ENCODE measurements at regions not wholly inside any gene's neighbourhood (a gene's known extent, or its start where the extent isn't known, plus 50 kb on each side); places are given as distances from the start of the nearest gene placed in this dataset.

DNA sequence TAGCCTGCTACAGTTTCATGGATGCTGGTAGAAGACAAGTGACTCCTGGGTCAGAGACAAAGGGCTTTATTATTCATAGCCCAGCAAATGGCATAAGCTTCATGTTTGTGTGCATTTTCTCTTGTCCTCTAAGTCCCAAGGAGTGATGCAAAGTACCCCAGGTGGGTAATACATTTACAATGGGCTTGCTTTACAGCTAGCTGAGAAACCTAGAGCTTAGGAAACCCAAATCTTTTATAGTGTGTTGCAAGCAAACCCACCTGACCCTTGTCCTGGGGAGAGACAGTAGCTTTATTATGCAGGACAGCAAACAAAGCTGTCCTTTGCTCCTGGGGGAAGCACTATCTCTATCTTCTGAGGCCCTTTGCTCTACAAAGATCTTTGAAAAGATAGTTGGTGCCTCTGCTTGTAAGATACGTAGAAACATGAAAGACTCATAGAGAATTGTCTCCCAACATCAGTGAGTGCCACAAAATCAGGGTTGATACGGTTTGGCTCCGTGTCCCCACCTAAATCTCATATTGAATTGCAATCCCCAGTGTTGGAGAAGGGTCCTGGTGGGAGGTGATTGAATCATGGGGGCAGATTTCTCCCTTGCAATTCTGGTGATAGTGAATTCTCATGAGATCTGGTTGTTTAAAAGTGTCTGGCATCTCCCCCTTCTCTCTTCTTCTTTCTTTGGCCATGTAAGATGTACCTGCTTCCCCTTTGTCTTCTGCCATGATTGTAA lies 315.8 kb upstream of the USP24 start:
- ChIA-PET POLR2A (no interaction called here), CTCF (interaction anchor here (1.5 kb wide), 1 partner anchor 155 kb away, joined by 3 read pairs; no protein-coding TSS in a partner anchor)
- TF ChIP-seq NFATC4 (CRISPR knock-in tag; IDR thresholded peaks at IDR 0.05) (no peak), ZNF532 (CRISPR knock-in tag; IDR thresholded peaks at IDR 0.05; ENCODE audit: borderline replicate concordance) (no peak), ZNF281 (CRISPR knock-in tag; IDR thresholded peaks at IDR 0.05) (no peak), ATF1 (CRISPR knock-in tag; IDR thresholded peaks at IDR 0.05) (no peak), ZNF263 (CRISPR knock-in tag; IDR thresholded peaks at IDR 0.05; ENCODE audit: low read depth) (no peak)
- TF ChIP-seq, protein P1, sequence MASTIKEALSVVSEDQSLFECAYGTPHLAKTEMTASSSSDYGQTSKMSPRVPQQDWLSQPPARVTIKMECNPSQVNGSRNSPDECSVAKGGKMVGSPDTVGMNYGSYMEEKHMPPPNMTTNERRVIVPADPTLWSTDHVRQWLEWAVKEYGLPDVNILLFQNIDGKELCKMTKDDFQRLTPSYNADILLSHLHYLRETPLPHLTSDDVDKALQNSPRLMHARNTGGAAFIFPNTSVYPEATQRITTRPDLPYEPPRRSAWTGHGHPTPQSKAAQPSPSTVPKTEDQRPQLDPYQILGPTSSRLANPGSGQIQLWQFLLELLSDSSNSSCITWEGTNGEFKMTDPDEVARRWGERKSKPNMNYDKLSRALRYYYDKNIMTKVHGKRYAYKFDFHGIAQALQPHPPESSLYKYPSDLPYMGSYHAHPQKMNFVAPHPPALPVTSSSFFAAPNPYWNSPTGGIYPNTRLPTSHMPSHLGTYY (CRISPR knock-in tag; IDR thresholded peaks at IDR 0.05): no peak
- H3K4me3 Mint-ChIP-seq: no peak overlapping the region
- no peak for DNase-seq (ENCODE audit: low spot score)
- H3K27me3 Mint-ChIP-seq (ENCODE audit: low read depth): peaks cover 3% of the 10 kb centered on the region
- H3K4me1 Mint-ChIP-seq: peaks cover 11% of the 10 kb centered on the region
- peaks cover 5% of the 10 kb centered on the region; the same call in 1 of the 2 replicates for H3K9me3 Mint-ChIP-seq
- no peaks in the 10 kb centered on the region for H3K36me3 Mint-ChIP-seq
- no peak for ATAC-seq
- no peak overlapping the region for H3K27ac Mint-ChIP-seq

DNA sequence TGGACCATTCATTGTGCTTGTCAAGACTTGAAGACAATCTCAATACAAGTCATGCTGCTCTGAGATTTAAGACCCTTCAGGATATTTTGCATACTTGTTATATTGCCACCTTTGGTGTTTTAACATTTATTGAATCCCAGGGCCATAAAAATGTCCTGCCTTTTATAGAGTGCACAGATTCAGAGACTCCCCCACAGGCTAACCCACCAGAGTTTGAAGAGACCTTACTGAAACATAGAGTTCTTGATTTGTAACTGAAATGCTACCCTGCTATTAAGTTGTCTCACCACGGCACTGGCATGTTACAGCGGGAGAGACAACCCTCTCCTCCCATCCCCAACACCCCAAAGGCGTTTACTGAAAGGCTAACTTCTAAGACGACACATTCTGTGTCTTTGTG lies 313.9 kb upstream of the USP24 start:
- DNase-seq (ENCODE audit: low spot score) (no peak), ATAC-seq (no peak)
- POLR2A ChIA-PET: no interaction called here
- H3K27ac Mint-ChIP-seq: no peak overlapping the region
- H3K4me3 Mint-ChIP-seq: no peak overlapping the region
- H3K36me3 Mint-ChIP-seq: no peaks in the 10 kb centered on the region
- H3K9me3 Mint-ChIP-seq: no peaks in the 10 kb centered on the region
- CTCF ChIA-PET: no interaction called here
- no peaks in the 10 kb centered on the region; the same call in none of the 2 replicates for H3K27me3 Mint-ChIP-seq (ENCODE audit: low read depth)
- H3K4me1 Mint-ChIP-seq: peaks cover 11% of the 10 kb centered on the region
- TF ChIP-seq, protein P2, sequence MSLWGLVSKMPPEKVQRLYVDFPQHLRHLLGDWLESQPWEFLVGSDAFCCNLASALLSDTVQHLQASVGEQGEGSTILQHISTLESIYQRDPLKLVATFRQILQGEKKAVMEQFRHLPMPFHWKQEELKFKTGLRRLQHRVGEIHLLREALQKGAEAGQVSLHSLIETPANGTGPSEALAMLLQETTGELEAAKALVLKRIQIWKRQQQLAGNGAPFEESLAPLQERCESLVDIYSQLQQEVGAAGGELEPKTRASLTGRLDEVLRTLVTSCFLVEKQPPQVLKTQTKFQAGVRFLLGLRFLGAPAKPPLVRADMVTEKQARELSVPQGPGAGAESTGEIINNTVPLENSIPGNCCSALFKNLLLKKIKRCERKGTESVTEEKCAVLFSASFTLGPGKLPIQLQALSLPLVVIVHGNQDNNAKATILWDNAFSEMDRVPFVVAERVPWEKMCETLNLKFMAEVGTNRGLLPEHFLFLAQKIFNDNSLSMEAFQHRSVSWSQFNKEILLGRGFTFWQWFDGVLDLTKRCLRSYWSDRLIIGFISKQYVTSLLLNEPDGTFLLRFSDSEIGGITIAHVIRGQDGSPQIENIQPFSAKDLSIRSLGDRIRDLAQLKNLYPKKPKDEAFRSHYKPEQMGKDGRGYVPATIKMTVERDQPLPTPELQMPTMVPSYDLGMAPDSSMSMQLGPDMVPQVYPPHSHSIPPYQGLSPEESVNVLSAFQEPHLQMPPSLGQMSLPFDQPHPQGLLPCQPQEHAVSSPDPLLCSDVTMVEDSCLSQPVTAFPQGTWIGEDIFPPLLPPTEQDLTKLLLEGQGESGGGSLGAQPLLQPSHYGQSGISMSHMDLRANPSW (CRISPR knock-in tag; conservative IDR thresholded peaks at IDR 0.05; ENCODE audit: low read depth): no peak
- TF ChIP-seq ZNF512 (CRISPR knock-in tag; IDR thresholded peaks at IDR 0.05; ENCODE audit: borderline replicate concordance) (no peak), NFYB (CRISPR knock-in tag; conservative IDR thresholded peaks at IDR 0.05; ENCODE audit: low read depth) (no peak), FOXP4 (CRISPR knock-in tag; IDR thresholded peaks at IDR 0.05) (no peak), PREB (CRISPR knock-in tag; IDR thresholded peaks at IDR 0.05; ENCODE audit: borderline replicate concordance) (no peak), ZNF671 (CRISPR knock-in tag; IDR thresholded peaks at IDR 0.05) (no peak), MXD4 (CRISPR knock-in tag; IDR thresholded peaks at IDR 0.05; ENCODE audit: borderline replicate concordance) (no peak), TCF7 (CRISPR knock-in tag; IDR thresholded peaks at IDR 0.05; ENCODE audit: low read depth) (no peak)
